HCT116 (cell line): ENCODE measurements at regions not wholly inside any gene's neighbourhood (a gene's known extent, or its start where the extent isn't known, plus 50 kb on each side); places are given as distances from the start of the nearest gene placed in this dataset.

ENCODE experiments used
- ATAC-seq: fragments of 200-7000 bp; cut with Tn5 transposase; 2 replicates; pipeline ENCODE4 v1.9.1; 2020; ENCODE audit warnings: mild to moderate bottlenecking, moderate library complexity
- BruUV-seq: library from RNA; stranded (reverse); fragments of 400-500 nt; replicated peaks from 2 replicates; lab custom pipeline; 2021; lab: Mats Ljungman, UMichigan
- CTCF ChIA-PET: fragments of 300-600 bp; sonication (Branson Sonifier 250); formaldehyde crosslinking; loops from one replicate; lab custom pipeline; 2021; ENCODE audit warnings: antibody characterized with exemption; lab: Charles Lee
- POLR2A ChIA-PET: fragments of 300-600, 350-600 bp; sonication (Branson Sonifier 250); formaldehyde crosslinking; loops from one replicate; lab custom pipeline; 2021; ENCODE audit warnings: antibody characterized with exemption; lab: Charles Lee
- RAD21 ChIA-PET, 2 experiments: fragments of 300-600 bp; sonication (Branson Sonifier 250); formaldehyde crosslinking; loops; one replicate each; lab custom pipeline; 2023; ENCODE audit warnings: low total read pairs in 2 of 2; ENCODE audit not compliant: uncharacterized antibody in 2 of 2, unreplicated experiment in 2 of 2, low non-redundant PET in 1 of 2; lab: Charles Lee
- DNase-seq: peaks from one replicate; pipeline ENCODE4 v3.0.0-alpha.2; 2010; ENCODE audit warnings: low read depth, low spot score
- H2AFZ ChIP-seq: fragments of 200-600 bp; shearing (Covaris generic), sonication (generic); 2 replicates; pipeline ENCODE4 v1.6.1; 2017; ENCODE audit warnings: low read depth, mixed run types, mixed read lengths, antibody characterized with exemption, low read length; ENCODE audit not compliant: poor library complexity, severe bottlenecking
- H3K27ac ChIP-seq: 2 replicates; pipeline ENCODE4 v1.5.1; 2012; ENCODE audit warnings: low read depth, low read length
- H3K27me3 ChIP-seq: fragments of 200-600 bp; sonication (generic); 2 replicates; pipeline ENCODE4 v1.6.1; 2016; ENCODE audit warnings: mixed run types, low read length, mixed read lengths; ENCODE audit not compliant: insufficient read depth
- H3K36me3 ChIP-seq, 2 experiments: fragments of 200-500 bp in 1 of 2; fragments of 200-600 bp in 1 of 2; sonication (Bioruptor generic) in 1 of 2; sonication (generic) in 1 of 2; 2 replicates each; pipeline versions ENCODE4 v1.5.1 to v1.6.1; 2014 to 2016; ENCODE audit warnings: low read length in 2 of 2, inconsistent platforms in 1 of 2, mixed read lengths in 1 of 2, mixed run types in 1 of 2; ENCODE audit not compliant: insufficient read depth in 2 of 2, control insufficient read depth in 1 of 2
- H3K4me1 ChIP-seq, 2 experiments: fragments of 200-600 bp in 1 of 2; sonication (generic) in 1 of 2; 2 replicates each; pipeline versions ENCODE4 v1.5.1 to v1.6.1; 2012 to 2017; ENCODE audit warnings: low read length in 2 of 2, inconsistent platforms in 1 of 2, mild to moderate bottlenecking in 1 of 2, mixed read lengths in 1 of 2, mixed run types in 1 of 2, moderate library complexity in 1 of 2; ENCODE audit not compliant: insufficient read depth in 2 of 2, control insufficient read depth in 1 of 2
- H3K4me2 ChIP-seq: fragments of 200-600 bp; sonication (generic); 2 replicates; pipeline ENCODE4 v1.6.1; 2017; ENCODE audit warnings: mixed run types, low read length, mixed read lengths
- H3K4me3 ChIP-seq, 2 experiments: fragments of 200-600 bp in 1 of 2; sonication (generic) in 1 of 2; replicated peaks in 1 of 2; 2 replicates each; pipeline ENCODE4 v1.5.1; 2011 to 2016; ENCODE audit warnings: low read length in 2 of 2, control low read depth in 1 of 2, low read depth in 1 of 2, mild to moderate bottlenecking in 1 of 2, mixed read lengths in 1 of 2, mixed run types in 1 of 2
- H3K79me2 ChIP-seq: fragments of 200-600 bp; sonication (generic); 2 replicates; pipeline ENCODE4 v1.6.1; 2017; ENCODE audit warnings: mild to moderate bottlenecking, mixed run types, low read length, moderate library complexity, mixed read lengths; ENCODE audit not compliant: insufficient read depth
- H3K9ac ChIP-seq: fragments of 200-600 bp; sonication (generic); 2 replicates; pipeline ENCODE4 v1.6.1; 2016; ENCODE audit warnings: low read length, mixed read lengths
- H3K9me2 ChIP-seq: fragments of 200-600 bp; sonication (generic), shearing (Covaris generic); 2 replicates; pipeline ENCODE4 v1.6.1; 2017; ENCODE audit warnings: mixed run types, mild to moderate bottlenecking, moderate library complexity; ENCODE audit not compliant: insufficient read depth
- H3K9me3 ChIP-seq, 2 experiments: fragments of 200-500 bp in 1 of 2; fragments of 200-600 bp in 1 of 2; sonication (Bioruptor generic) in 1 of 2; sonication (generic) in 1 of 2; 2 replicates each; pipeline ENCODE4 v1.6.1; 2014 to 2017; ENCODE audit warnings: low read length in 2 of 2, mixed read lengths in 2 of 2, inconsistent platforms in 1 of 2, low read depth in 1 of 2, mild to moderate bottlenecking in 1 of 2, mixed run types in 1 of 2, moderate library complexity in 1 of 2; ENCODE audit not compliant: control insufficient read depth in 1 of 2, insufficient read depth in 1 of 2
- H4K20me1 ChIP-seq: fragments of 200-600 bp; sonication (generic), shearing (Covaris generic); 2 replicates; pipeline ENCODE4 v1.6.1; 2017; ENCODE audit warnings: mixed run types, mild to moderate bottlenecking, moderate library complexity; ENCODE audit not compliant: insufficient read depth
- CBX3 ChIP-seq: IDR thresholded peaks from 2 replicates; pipeline ENCODE4 v1.6.1; 2012; ENCODE audit warnings: low read depth
- CEBPB ChIP-seq: IDR thresholded peaks from 2 replicates; pipeline ENCODE4 v1.6.1; 2012; ENCODE audit warnings: low read depth
- CTCF ChIP-seq, 3 experiments: fragments of 200-600 bp in 1 of 3; sonication (generic) in 1 of 3; IDR thresholded peaks in 2 of 3; conservative IDR thresholded peaks in 1 of 3; 2 replicates each; pipeline ENCODE4 v1.5.1; 2012 to 2017; ENCODE audit warnings: low read depth in 2 of 3, low read length in 2 of 3, antibody characterized with exemption in 1 of 3, borderline replicate concordance in 1 of 3, control low read depth in 1 of 3, mild to moderate bottlenecking in 1 of 3, mixed read lengths in 1 of 3, mixed run types in 1 of 3, moderate library complexity in 1 of 3; ENCODE audit not compliant: insufficient read depth in 1 of 3
- ELF1 ChIP-seq: IDR thresholded peaks from 2 replicates; pipeline ENCODE4 v1.6.1; 2012; ENCODE audit warnings: low read depth, borderline replicate concordance
- FOSL1 ChIP-seq: IDR thresholded peaks from 2 replicates; pipeline ENCODE4 v1.6.1; 2012; ENCODE audit warnings: low read depth
- POLR2A ChIP-seq: IDR thresholded peaks from 2 replicates; pipeline ENCODE4 v1.7.0; 2011; ENCODE audit warnings: borderline replicate concordance; ENCODE audit not compliant: insufficient read depth, insufficient read length; ENCODE audit errors: extremely low read depth
- REST ChIP-seq: IDR thresholded peaks from 2 replicates; pipeline ENCODE4 v1.6.1; 2012; ENCODE audit warnings: low read depth
- SP1 ChIP-seq: IDR thresholded peaks from 2 replicates; pipeline ENCODE4 v1.6.1; 2012; ENCODE audit warnings: low read depth
- SRF ChIP-seq: IDR thresholded peaks from 2 replicates; pipeline ENCODE4 v1.6.1; 2012; ENCODE audit warnings: low read depth
- YY1 ChIP-seq: IDR thresholded peaks from 2 replicates; pipeline ENCODE4 v1.6.1; 2011; ENCODE audit warnings: low read length, low read depth, moderate library complexity, mild to moderate bottlenecking; ENCODE audit not compliant: insufficient replicate concordance; ENCODE audit errors: extremely low read depth
- ZNF274 ChIP-seq: fragments of 200-500 bp; sonication (Bioruptor generic); IDR thresholded peaks from 2 replicates; pipeline ENCODE4 v1.6.1; 2014; ENCODE audit warnings: mild to moderate bottlenecking, low read depth, low read length, inconsistent platforms
- intact Hi-C: fragments of 100-400 bp; cut with micrococcal nuclease; formaldehyde crosslinking; loops from 2 replicates; pipeline ENCODE4 v1.10.0; 2022
- TF ChIP-seq, protein P1 (sequence below): IDR thresholded peaks from 2 replicates; pipeline ENCODE4 v1.6.1; 2012

DNA sequence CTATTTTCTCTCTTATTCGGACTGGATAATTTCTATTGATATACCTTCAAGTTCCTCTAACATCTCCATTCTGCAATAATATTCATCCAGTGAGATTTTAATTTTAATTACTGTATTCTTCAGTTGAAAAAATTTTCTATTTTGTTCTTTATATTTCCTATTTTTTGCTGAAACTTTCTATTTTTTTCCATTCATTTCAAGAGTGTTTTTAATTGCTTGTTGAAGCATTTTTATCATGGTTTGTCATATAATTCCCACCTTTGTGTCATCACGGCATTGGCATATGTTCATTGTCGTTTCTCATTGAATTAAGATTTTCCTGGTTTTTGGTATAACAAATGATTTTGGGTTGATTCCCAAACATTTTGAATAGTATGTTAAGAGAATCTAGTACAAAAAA is 214.9 kb upstream of the HDDC2 start:
- no peak for TF ChIP-seq SP1
- TF ChIP-seq FOSL1, result no peak
- no peak for TF ChIP-seq CBX3
- TF ChIP-seq SRF, result no peak
- TF ChIP-seq CEBPB, result no peak
- TF ChIP-seq REST, result no peak
- no peak for TF ChIP-seq ELF1
- no peak for TF ChIP-seq ZNF274
- TF ChIP-seq POLR2A, result no peak
- TF ChIP-seq, protein P1, sequence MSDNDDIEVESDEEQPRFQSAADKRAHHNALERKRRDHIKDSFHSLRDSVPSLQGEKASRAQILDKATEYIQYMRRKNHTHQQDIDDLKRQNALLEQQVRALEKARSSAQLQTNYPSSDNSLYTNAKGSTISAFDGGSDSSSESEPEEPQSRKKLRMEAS, result no peak
- no peak for TF ChIP-seq YY1
- no peak for TF ChIP-seq CTCF (IDR thresholded peaks at IDR 0.05 in 2 of 3, conservative IDR thresholded peaks at IDR 0.05 in 1 of 3; ENCODE audit: borderline replicate concordance in 1 of 3, insufficient read depth in 1 of 3, low read depth in 2 of 3, low read length in 2 of 3)
- Histone ChIP-seq H3K36me3 (no peaks in the 10 kb centered on the region), H3K9me2 (no peaks in the 10 kb centered on the region), H3K9ac (no peak overlapping the region), H3K27me3 (peaks cover 25% of the 10 kb centered on the region), H3K4me2 (no peak overlapping the region), H3K9me3 (no peaks in the 10 kb centered on the region), H2AFZ (no peak overlapping the region), H3K4me1 (no peaks in the 10 kb centered on the region), H3K27ac (no peak overlapping the region), H4K20me1 (no peaks in the 10 kb centered on the region), H3K4me3 (no peak overlapping the region), H3K79me2 (no peaks in the 10 kb centered on the region)
- ChIA-PET POLR2A (no interaction called here), RAD21 (no interaction called here), CTCF (no interaction called here)
- BruUV-seq, result no TSS peak
- ATAC-seq (no peak), DNase-seq (no peak)
- intact Hi-C loops, result no loop called here
